K562 (cell line): ENCODE measurements at regions not wholly inside any gene's neighbourhood (a gene's known extent, or its start where the extent isn't known, plus 50 kb on each side); places are given as distances from the start of the nearest gene placed in this dataset.

Experiments used
- ATAC-seq: fragments of 200-7000 bp; cut with Tn5 transposase; 3 replicates; pipeline ENCODE4 v1.9.1; 2020; ENCODE audit warnings: moderate library complexity
- BruUV-seq: library from RNA; stranded (reverse); fragments of 400-500 nt; replicated peaks from 2 replicates; lab custom pipeline; 2021; lab: Mats Ljungman, UMichigan
- CTCF ChIA-PET: fragments of 300-600 bp; formaldehyde crosslinking; extraction: SDS; loops from one replicate; lab custom pipeline; 2021; ENCODE audit warnings: low intra/inter-chr PET ratio; lab: Yijun Ruan, JAX
- POLR2A ChIA-PET: fragments of 300-600, 350-650 bp; sonication (Branson Sonifier 250); formaldehyde crosslinking; extraction: SDS; loops from one replicate; lab custom pipeline; 2021; ENCODE audit warnings: antibody characterized with exemption, inconsistent platforms; lab: Yijun Ruan, JAX
- DNase-seq, 4 experiments: peaks; one replicate each; pipeline versions ENCODE4 v3.0.0 to v3.0.0-alpha.2; 2011 to 2018; ENCODE audit warnings: low spot score in 3 of 4, mixed read lengths in 3 of 4; ENCODE audit errors: extremely low read depth in 1 of 4
- FAIRE-seq: peaks from 2 replicates; lab custom pipeline; 2011; peaks lifted over from hg19 to GRCh38; lab: Jason Lieb, UNC
- H2AFZ ChIP-seq: 2 replicates; pipeline ENCODE4 v1.6.0; 2011; ENCODE audit warnings: low read depth, low read length, control low read depth, inconsistent platforms
- H3K27ac ChIP-seq: fragments of 200-600 bp; 3 replicates; pipeline ENCODE4 v1.8.0; 2011; ENCODE audit warnings: low read depth, mild to moderate bottlenecking, control low read depth, inconsistent platforms, low read length, moderate library complexity, mixed read lengths; ENCODE audit errors: extremely low read depth
- H3K27me3 ChIP-seq, 2 experiments: fragments of 300-600 bp in 1 of 2; 2 replicates in 1 of 2; 3 replicates in 1 of 2; pipeline versions ENCODE4 v1.6.0 to v1.8.0; 2011; ENCODE audit warnings: inconsistent platforms in 2 of 2, low read length in 2 of 2, mild to moderate bottlenecking in 1 of 2, mixed read lengths in 1 of 2, moderate library complexity in 1 of 2; ENCODE audit not compliant: control insufficient read depth in 2 of 2, insufficient read depth in 2 of 2
- H3K36me3 ChIP-seq: fragments of 300-600 bp; 3 replicates; pipeline ENCODE4 v1.8.0; 2011; ENCODE audit warnings: mild to moderate bottlenecking, low read length, inconsistent platforms; ENCODE audit not compliant: control insufficient read depth, insufficient read depth
- H3K4me1 ChIP-seq, 2 experiments: fragments of 200-600 bp in 1 of 2; replicated peaks in 1 of 2; 2 replicates in 1 of 2; 3 replicates in 1 of 2; pipeline versions ENCODE4 v1.5.1 to v1.8.0; 2011; ENCODE audit warnings: inconsistent platforms in 2 of 2, low read length in 2 of 2, mild to moderate bottlenecking in 1 of 2, mixed read lengths in 1 of 2, moderate library complexity in 1 of 2; ENCODE audit not compliant: control insufficient read depth in 2 of 2, insufficient read depth in 2 of 2
- H3K4me2 ChIP-seq: 2 replicates; pipeline ENCODE4 v1.6.1; 2011; ENCODE audit warnings: low read length, control low read depth, inconsistent platforms, mixed read lengths; ENCODE audit not compliant: insufficient read depth
- H3K4me3 ChIP-seq: fragments of 200-600 bp; sonication (generic), shearing (Covaris generic); 2 replicates; pipeline ENCODE4 v1.5.1; 2016; ENCODE audit warnings: control low read depth, inconsistent platforms
- H3K79me2 ChIP-seq: fragments of 200-600 bp; 3 replicates; pipeline ENCODE4 v1.8.0; 2011; ENCODE audit warnings: low read length, inconsistent platforms; ENCODE audit not compliant: control insufficient read depth, insufficient read depth
- H3K9ac ChIP-seq, 2 experiments: 2 replicates each; pipeline versions ENCODE4 v1.6.0 to v1.6.1; 2011; ENCODE audit warnings: low read depth in 2 of 2, low read length in 2 of 2, control low read depth in 1 of 2, inconsistent platforms in 1 of 2, mild to moderate bottlenecking in 1 of 2, mixed read lengths in 1 of 2; ENCODE audit not compliant: insufficient read depth in 1 of 2
- H3K9me1 ChIP-seq: one replicate; pipeline ENCODE4 v1.6.0; 2011; ENCODE audit warnings: inconsistent platforms, mild to moderate bottlenecking, low read length, moderate library complexity; ENCODE audit not compliant: control insufficient read depth, insufficient read depth
- H3K9me3 ChIP-seq: replicated peaks from 2 replicates; pipeline ENCODE4 v1.5.1; 2011; ENCODE audit warnings: low read depth, low read length, inconsistent platforms; ENCODE audit not compliant: control insufficient read depth, insufficient read depth
- H4K20me1 ChIP-seq: replicated peaks from 2 replicates; pipeline ENCODE4 v1.6.1; 2011; ENCODE audit warnings: low read length, inconsistent platforms, mixed read lengths; ENCODE audit not compliant: control insufficient read depth, insufficient read depth
- DPF2 ChIP-seq: fragments of 450-650 bp; IDR thresholded peaks from 2 replicates; pipeline ENCODE4 v1.6.1; 2016
- SNIP1 ChIP-seq: fragments of 450-650 bp; IDR thresholded peaks from 2 replicates; pipeline ENCODE4 v1.7.1; 2017; ENCODE audit warnings: low read depth, mild to moderate bottlenecking
- in situ Hi-C: fragments of 300-500 bp; cut with MboI; formaldehyde crosslinking; loops from 4 replicates; pipeline ENCODE4 v1.15.0; 2018; ENCODE audit warnings: inconsistent platforms, mixed read lengths
- intact Hi-C: fragments of 100-400 bp; cut with micrococcal nuclease; formaldehyde crosslinking; loops from 2 replicates; pipeline ENCODE4 v1.14.2; 2022
- TF ChIP-seq, protein P1 (sequence below): sonication (generic); formaldehyde crosslinking; IDR thresholded peaks from 2 replicates; pipeline ENCODE4 v1.8.0; 2023; ENCODE audit warnings: mild to moderate bottlenecking, missing genetic modification reagents
- TF ChIP-seq, protein P2 (sequence below): fragments of 450-650 bp; IDR thresholded peaks from 2 replicates; pipeline ENCODE4 v1.6.1; 2016; ENCODE audit warnings: borderline replicate concordance

DNA sequence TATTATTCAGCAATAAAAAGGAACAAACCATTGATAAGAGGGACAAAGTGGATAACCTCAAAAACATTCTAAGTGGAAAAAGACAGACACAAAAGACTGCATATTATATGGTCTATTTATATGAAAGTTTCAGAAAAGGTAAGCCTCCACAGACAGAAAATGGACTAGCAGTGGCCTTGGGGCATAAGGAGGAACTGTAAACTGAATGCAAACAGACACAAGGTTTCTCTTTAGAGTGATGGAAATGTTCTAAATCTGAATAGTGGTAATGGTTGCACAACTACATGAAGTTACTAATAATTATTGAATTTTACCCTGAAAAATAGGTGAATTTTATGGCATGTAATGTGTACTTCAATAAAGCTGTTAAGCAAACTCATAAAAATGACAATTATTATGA is 286.3 kb upstream of the PAPPA start:
- ATAC-seq (no peak), FAIRE-seq (no peak), DNase-seq (no peak)
- H3K9me1 ChIP-seq: no peaks in the 10 kb centered on the region
- in situ Hi-C loops: no loop called here
- no peaks in the 10 kb centered on the region for H3K79me2 ChIP-seq
- no peak overlapping the region for H3K4me2 ChIP-seq
- no peaks in the 10 kb centered on the region for H4K20me1 ChIP-seq
- no TSS peak for BruUV-seq
- TF ChIP-seq, protein P1, sequence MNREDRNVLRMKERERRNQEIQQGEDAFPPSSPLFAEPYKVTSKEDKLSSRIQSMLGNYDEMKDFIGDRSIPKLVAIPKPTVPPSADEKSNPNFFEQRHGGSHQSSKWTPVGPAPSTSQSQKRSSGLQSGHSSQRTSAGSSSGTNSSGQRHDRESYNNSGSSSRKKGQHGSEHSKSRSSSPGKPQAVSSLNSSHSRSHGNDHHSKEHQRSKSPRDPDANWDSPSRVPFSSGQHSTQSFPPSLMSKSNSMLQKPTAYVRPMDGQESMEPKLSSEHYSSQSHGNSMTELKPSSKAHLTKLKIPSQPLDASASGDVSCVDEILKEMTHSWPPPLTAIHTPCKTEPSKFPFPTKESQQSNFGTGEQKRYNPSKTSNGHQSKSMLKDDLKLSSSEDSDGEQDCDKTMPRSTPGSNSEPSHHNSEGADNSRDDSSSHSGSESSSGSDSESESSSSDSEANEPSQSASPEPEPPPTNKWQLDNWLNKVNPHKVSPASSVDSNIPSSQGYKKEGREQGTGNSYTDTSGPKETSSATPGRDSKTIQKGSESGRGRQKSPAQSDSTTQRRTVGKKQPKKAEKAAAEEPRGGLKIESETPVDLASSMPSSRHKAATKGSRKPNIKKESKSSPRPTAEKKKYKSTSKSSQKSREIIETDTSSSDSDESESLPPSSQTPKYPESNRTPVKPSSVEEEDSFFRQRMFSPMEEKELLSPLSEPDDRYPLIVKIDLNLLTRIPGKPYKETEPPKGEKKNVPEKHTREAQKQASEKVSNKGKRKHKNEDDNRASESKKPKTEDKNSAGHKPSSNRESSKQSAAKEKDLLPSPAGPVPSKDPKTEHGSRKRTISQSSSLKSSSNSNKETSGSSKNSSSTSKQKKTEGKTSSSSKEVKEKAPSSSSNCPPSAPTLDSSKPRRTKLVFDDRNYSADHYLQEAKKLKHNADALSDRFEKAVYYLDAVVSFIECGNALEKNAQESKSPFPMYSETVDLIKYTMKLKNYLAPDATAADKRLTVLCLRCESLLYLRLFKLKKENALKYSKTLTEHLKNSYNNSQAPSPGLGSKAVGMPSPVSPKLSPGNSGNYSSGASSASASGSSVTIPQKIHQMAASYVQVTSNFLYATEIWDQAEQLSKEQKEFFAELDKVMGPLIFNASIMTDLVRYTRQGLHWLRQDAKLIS (CRISPR knock-in tag): no peak
- TF ChIP-seq, protein P2, sequence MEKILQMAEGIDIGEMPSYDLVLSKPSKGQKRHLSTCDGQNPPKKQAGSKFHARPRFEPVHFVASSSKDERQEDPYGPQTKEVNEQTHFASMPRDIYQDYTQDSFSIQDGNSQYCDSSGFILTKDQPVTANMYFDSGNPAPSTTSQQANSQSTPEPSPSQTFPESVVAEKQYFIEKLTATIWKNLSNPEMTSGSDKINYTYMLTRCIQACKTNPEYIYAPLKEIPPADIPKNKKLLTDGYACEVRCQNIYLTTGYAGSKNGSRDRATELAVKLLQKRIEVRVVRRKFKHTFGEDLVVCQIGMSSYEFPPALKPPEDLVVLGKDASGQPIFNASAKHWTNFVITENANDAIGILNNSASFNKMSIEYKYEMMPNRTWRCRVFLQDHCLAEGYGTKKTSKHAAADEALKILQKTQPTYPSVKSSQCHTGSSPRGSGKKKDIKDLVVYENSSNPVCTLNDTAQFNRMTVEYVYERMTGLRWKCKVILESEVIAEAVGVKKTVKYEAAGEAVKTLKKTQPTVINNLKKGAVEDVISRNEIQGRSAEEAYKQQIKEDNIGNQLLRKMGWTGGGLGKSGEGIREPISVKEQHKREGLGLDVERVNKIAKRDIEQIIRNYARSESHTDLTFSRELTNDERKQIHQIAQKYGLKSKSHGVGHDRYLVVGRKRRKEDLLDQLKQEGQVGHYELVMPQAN: no peak
- TF ChIP-seq SNIP1: no peak
- TF ChIP-seq DPF2: no peak
- ChIA-PET POLR2A (no interaction called here), CTCF (no interaction called here)
- no peak overlapping the region for H3K4me3 ChIP-seq
- no peak overlapping the region for H2AFZ ChIP-seq
- intact Hi-C loops: no loop called here
- no peaks in the 10 kb centered on the region for H3K36me3 ChIP-seq
- H3K9me3 ChIP-seq: peaks cover 1% of the 10 kb centered on the region
- H3K27me3 ChIP-seq: no peaks in the 10 kb centered on the region
- H3K4me1 ChIP-seq: no peaks in the 10 kb centered on the region
- H3K27ac ChIP-seq: no peak overlapping the region
- no peak overlapping the region for H3K9ac ChIP-seq
